ENCODE measurements at regions not wholly inside any gene's neighbourhood (a gene's known extent, or its start where the extent isn't known, plus 50 kb on each side); places are given as distances from the start of the nearest gene placed in this dataset.

DNA sequence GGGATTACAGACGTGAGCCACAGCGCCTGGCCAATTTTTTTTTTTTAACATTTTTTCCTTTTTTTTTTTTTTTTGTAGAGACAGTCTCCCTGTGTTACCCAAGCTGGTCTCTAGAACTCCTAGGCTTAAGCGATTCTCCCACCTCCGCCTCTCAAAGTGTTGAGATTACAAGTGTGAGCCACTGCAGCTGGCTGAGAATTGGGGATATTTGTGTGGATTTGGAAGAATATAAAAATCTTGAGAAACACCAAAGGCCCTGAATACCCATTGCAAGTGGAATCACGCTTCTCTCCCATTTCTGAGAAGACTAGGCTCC lies 79.9 kb upstream of the ABCC4 start:
- DNase-seq (ENCODE audit: low spot score) (no peak), ATAC-seq (no peak; the same call in 1 of the 2 replicates)
- Mint-ChIP-seq H3K4me3 (no peak overlapping the region; the same call in 1 of the 2 replicates), H3K27me3 (ENCODE audit: low read depth) (no peaks in the 10 kb centered on the region), H3K4me1 (peaks cover 6% of the 10 kb centered on the region), H3K36me3 (no peaks in the 10 kb centered on the region), H3K27ac (no peak overlapping the region), H3K9me3 (peaks cover 13% of the 10 kb centered on the region)
- ChIA-PET POLR2A (interaction anchor here (0.6 to 1.8 kb wide), 4 partner anchors 9 to 181 kb away, joined by 3 to 6 read pairs (median 4); no protein-coding TSS in a partner anchor), CTCF (interaction anchor here (0.7 to 4.7 kb wide), 36 partner anchors 9 to 1816 kb away, joined by 3 to 75 read pairs (median 4); partner anchors contain the start of gene ABCC4)
- TF ChIP-seq, protein P1, sequence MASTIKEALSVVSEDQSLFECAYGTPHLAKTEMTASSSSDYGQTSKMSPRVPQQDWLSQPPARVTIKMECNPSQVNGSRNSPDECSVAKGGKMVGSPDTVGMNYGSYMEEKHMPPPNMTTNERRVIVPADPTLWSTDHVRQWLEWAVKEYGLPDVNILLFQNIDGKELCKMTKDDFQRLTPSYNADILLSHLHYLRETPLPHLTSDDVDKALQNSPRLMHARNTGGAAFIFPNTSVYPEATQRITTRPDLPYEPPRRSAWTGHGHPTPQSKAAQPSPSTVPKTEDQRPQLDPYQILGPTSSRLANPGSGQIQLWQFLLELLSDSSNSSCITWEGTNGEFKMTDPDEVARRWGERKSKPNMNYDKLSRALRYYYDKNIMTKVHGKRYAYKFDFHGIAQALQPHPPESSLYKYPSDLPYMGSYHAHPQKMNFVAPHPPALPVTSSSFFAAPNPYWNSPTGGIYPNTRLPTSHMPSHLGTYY (CRISPR knock-in tag; IDR thresholded peaks at IDR 0.05) = no peak
- TF ChIP-seq, protein P2, sequence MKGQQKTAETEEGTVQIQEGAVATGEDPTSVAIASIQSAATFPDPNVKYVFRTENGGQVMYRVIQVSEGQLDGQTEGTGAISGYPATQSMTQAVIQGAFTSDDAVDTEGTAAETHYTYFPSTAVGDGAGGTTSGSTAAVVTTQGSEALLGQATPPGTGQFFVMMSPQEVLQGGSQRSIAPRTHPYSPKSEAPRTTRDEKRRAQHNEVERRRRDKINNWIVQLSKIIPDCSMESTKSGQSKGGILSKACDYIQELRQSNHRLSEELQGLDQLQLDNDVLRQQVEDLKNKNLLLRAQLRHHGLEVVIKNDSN (CRISPR knock-in tag; IDR thresholded peaks at IDR 0.05) = no peak

DNA sequence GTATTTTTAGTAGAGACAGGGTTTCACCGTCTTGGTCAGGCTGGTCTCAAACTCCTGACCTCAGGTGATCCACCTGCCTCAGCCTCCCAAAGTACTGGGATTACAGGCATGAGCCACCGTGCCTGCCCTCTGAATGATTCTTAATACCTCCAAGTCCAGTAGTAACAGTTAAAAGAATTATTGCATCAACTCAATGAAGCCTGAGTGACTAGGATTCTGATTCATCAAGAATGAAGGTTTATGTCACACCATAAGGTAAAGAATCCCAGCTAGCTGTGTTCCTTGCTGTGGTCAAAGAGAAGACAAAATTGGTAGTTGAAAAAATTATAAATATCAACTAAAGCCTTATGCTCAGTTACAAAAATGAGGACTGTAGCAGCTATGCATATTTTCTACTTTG lies 81.2 kb upstream of the ABCC4 start:
- H3K36me3 Mint-ChIP-seq = no peaks in the 10 kb centered on the region
- no peak for ATAC-seq
- no peak overlapping the region for H3K27ac Mint-ChIP-seq
- CTCF ChIA-PET = interaction anchor here (1.7 to 4.7 kb wide), 3 partner anchors 19 to 193 kb away, joined by 3 to 75 read pairs (median 72); no protein-coding TSS in a partner anchor
- H3K9me3 Mint-ChIP-seq = peaks cover 13% of the 10 kb centered on the region
- POLR2A ChIA-PET = no interaction called here
- H3K4me1 Mint-ChIP-seq = peaks cover 6% of the 10 kb centered on the region
- no peak for DNase-seq (ENCODE audit: low spot score)
- no peak overlapping the region for H3K4me3 Mint-ChIP-seq
- H3K27me3 Mint-ChIP-seq (ENCODE audit: low read depth) = no peaks in the 10 kb centered on the region
- TF ChIP-seq FOXP1 (CRISPR knock-in tag; IDR thresholded peaks at IDR 0.05; ENCODE audit: borderline replicate concordance) (no peak), IRF2 (CRISPR knock-in tag; IDR thresholded peaks at IDR 0.05; ENCODE audit: borderline replicate concordance, low read depth) (no peak), ZNF396 (CRISPR knock-in tag; IDR thresholded peaks at IDR 0.05; ENCODE audit: borderline replicate concordance) (no peak), RELA (CRISPR knock-in tag; IDR thresholded peaks at IDR 0.05; ENCODE audit: borderline replicate concordance) (no peak), ETV6 (CRISPR knock-in tag; IDR thresholded peaks at IDR 0.05) (no peak), NR3C1 (CRISPR knock-in tag; conservative IDR thresholded peaks at IDR 0.05; ENCODE audit: low read depth) (no peak), HMGA2 (CRISPR knock-in tag; IDR thresholded peaks at IDR 0.05) (no peak), TCF7 (CRISPR knock-in tag; IDR thresholded peaks at IDR 0.05; ENCODE audit: low read depth) (no peak), SP1 (CRISPR knock-in tag; conservative IDR thresholded peaks at IDR 0.05) (no peak), ZNF416 (CRISPR knock-in tag; IDR thresholded peaks at IDR 0.05) (no peak), ZNF423 (CRISPR knock-in tag; IDR thresholded peaks at IDR 0.05) (no peak)
- TF ChIP-seq, protein P3, sequence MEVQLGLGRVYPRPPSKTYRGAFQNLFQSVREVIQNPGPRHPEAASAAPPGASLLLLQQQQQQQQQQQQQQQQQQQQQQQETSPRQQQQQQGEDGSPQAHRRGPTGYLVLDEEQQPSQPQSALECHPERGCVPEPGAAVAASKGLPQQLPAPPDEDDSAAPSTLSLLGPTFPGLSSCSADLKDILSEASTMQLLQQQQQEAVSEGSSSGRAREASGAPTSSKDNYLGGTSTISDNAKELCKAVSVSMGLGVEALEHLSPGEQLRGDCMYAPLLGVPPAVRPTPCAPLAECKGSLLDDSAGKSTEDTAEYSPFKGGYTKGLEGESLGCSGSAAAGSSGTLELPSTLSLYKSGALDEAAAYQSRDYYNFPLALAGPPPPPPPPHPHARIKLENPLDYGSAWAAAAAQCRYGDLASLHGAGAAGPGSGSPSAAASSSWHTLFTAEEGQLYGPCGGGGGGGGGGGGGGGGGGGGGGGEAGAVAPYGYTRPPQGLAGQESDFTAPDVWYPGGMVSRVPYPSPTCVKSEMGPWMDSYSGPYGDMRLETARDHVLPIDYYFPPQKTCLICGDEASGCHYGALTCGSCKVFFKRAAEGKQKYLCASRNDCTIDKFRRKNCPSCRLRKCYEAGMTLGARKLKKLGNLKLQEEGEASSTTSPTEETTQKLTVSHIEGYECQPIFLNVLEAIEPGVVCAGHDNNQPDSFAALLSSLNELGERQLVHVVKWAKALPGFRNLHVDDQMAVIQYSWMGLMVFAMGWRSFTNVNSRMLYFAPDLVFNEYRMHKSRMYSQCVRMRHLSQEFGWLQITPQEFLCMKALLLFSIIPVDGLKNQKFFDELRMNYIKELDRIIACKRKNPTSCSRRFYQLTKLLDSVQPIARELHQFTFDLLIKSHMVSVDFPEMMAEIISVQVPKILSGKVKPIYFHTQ (CRISPR knock-in tag; IDR thresholded peaks at IDR 0.05) = no peak
- TF ChIP-seq, protein P4, sequence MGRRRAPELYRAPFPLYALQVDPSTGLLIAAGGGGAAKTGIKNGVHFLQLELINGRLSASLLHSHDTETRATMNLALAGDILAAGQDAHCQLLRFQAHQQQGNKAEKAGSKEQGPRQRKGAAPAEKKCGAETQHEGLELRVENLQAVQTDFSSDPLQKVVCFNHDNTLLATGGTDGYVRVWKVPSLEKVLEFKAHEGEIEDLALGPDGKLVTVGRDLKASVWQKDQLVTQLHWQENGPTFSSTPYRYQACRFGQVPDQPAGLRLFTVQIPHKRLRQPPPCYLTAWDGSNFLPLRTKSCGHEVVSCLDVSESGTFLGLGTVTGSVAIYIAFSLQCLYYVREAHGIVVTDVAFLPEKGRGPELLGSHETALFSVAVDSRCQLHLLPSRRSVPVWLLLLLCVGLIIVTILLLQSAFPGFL (CRISPR knock-in tag; IDR thresholded peaks at IDR 0.05; ENCODE audit: borderline replicate concordance) = no peak
- TF ChIP-seq, protein P5, sequence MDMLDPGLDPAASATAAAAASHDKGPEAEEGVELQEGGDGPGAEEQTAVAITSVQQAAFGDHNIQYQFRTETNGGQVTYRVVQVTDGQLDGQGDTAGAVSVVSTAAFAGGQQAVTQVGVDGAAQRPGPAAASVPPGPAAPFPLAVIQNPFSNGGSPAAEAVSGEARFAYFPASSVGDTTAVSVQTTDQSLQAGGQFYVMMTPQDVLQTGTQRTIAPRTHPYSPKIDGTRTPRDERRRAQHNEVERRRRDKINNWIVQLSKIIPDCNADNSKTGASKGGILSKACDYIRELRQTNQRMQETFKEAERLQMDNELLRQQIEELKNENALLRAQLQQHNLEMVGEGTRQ (CRISPR knock-in tag; IDR thresholded peaks at IDR 0.05) = no peak
- TF ChIP-seq, protein P6, sequence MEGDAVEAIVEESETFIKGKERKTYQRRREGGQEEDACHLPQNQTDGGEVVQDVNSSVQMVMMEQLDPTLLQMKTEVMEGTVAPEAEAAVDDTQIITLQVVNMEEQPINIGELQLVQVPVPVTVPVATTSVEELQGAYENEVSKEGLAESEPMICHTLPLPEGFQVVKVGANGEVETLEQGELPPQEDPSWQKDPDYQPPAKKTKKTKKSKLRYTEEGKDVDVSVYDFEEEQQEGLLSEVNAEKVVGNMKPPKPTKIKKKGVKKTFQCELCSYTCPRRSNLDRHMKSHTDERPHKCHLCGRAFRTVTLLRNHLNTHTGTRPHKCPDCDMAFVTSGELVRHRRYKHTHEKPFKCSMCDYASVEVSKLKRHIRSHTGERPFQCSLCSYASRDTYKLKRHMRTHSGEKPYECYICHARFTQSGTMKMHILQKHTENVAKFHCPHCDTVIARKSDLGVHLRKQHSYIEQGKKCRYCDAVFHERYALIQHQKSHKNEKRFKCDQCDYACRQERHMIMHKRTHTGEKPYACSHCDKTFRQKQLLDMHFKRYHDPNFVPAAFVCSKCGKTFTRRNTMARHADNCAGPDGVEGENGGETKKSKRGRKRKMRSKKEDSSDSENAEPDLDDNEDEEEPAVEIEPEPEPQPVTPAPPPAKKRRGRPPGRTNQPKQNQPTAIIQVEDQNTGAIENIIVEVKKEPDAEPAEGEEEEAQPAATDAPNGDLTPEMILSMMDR (IDR thresholded peaks at IDR 0.05) = no peak
- TF ChIP-seq, protein P7, sequence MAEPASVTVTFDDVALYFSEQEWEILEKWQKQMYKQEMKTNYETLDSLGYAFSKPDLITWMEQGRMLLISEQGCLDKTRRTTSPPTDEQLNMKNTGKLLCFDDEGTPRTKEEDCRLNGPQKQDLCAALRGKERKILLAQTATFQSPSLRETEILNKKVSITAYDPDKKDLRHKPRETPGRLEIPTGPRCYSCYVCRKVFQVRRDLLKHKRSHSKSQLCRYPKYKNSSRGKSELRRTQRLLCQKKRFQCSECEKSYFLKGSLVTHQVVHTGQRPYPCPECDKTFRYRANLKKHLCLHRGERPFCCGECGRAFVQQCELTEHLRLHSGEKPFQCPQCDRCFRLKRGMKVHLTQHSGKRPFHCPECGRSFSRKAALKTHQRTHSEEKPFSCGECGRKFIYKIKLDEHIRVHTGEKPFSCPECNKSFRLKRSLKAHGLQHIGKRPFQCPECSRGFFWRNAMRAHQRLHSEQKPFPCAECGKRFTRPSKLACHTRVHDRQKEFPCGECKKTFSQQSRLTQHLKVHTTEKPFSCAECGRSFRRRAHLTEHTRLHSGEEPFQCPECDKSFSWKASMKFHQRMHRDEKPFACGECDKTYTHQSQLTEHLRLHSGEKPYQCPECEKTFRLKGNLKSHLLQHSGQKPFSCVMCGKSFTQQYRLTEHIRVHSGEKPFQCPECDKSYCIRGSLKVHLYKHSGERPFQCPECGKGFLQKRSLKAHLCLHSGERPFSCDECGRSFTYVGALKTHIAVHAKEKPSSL (CRISPR knock-in tag; conservative IDR thresholded peaks at IDR 0.05) = no peak
- TF ChIP-seq, protein P8, sequence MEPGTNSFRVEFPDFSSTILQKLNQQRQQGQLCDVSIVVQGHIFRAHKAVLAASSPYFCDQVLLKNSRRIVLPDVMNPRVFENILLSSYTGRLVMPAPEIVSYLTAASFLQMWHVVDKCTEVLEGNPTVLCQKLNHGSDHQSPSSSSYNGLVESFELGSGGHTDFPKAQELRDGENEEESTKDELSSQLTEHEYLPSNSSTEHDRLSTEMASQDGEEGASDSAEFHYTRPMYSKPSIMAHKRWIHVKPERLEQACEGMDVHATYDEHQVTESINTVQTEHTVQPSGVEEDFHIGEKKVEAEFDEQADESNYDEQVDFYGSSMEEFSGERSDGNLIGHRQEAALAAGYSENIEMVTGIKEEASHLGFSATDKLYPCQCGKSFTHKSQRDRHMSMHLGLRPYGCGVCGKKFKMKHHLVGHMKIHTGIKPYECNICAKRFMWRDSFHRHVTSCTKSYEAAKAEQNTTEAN (CRISPR knock-in tag; IDR thresholded peaks at IDR 0.05) = no peak
- TF ChIP-seq, protein P9, sequence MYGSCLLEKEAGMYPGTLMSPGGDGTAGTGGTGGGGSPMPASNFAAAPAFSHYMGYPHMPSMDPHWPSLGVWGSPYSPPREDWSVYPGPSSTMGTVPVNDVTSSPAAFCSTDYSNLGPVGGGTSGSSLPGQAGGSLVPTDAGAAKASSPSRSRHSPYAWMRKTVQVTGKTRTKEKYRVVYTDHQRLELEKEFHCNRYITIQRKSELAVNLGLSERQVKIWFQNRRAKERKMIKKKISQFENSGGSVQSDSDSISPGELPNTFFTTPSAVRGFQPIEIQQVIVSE (CRISPR knock-in tag; IDR thresholded peaks at IDR 0.05; ENCODE audit: borderline replicate concordance) = no peak
